SIG-M5 treated with dmso at 0.1 percent for 504 hours (cell line): ENCODE measurements at regions not wholly inside any gene's neighbourhood (a gene's known extent, or its start where the extent isn't known, plus 50 kb on each side); places are given as distances from the start of the nearest gene placed in this dataset.

Source experiments
- DNase-seq: peaks from one replicate; lab custom pipeline; 2025; ENCODE audit not compliant: unreplicated experiment; lab: John Stamatoyannopoulos, UW

DNA sequence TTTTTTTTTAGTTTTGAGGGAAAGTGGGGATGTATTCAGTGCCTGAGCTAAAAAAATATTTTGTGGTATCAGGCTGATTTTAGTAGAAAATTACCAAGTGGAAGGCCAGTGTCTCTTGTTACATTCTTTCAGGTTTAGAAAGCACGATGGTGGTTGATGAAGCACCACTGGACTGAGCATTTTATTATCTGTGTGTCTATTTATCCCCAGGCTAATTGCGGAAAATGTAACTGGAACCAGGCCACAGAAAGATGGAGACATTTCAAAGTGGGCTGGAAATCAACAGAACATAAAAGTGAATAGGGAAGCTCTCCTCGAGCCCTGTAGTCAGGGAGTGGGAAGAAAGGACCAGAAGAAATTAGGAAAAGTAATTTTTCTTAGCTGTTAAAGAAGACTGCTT lies 261.0 kb downstream of the STK31 start:
- DNase-seq: no peak

GRCh38 chr7:23972057-23972456 lies 262.0 kb downstream of the STK31 start:
- no peak for DNase-seq

DNA sequence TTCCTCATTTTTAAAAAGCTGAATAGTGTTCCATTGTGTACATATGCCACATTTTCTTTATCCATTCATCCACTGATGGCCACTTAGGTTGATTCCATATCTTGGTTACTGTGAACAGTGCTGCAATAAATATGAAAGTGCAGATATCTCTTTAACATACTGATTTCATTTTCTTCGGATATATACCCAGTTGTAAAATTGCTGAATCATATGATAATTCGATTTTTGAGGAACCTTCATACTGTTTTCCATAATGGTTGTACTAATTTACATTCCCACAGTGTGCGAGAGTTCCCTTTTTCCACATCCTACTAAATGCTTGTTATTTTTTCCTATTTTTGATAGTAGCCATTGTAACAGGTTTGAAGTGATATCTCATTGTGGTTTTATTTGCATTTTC lies 263.2 kb downstream of the STK31 start:
- DNase-seq: no peak

- DNase-seq: no peak
Measured at GRCh38 chr7:23980081-23980480, 270.1 kb downstream of the STK31 start.

DNA sequence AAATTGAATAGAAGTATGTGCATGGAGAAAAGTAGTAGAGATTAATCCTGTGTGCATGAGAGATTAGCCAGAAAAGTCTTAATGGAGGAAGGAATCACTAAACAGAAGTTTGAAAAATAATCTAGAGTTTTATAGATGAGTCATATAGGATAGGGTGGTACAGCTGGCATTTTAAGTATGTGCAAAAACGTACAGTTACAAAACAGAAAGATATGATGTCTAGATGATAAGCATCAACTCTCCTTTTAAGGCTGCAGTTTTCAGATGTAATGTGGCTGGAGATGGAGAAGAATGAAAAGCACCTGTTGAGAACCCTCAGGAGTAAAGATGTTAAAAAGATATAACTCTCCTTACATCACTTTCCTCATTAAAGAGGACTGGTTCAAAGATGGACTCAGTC lies 271.3 kb downstream of the STK31 start:
- DNase-seq: no peak

GRCh38 chr7:23981758-23982157 lies 271.7 kb downstream of the STK31 start:
- DNase-seq: no peak

GRCh38 chr7:24005517-24005916 lies 278.5 kb upstream of the NPY start:
- no peak for DNase-seq

- DNase-seq: no peak
Measured at GRCh38 chr7:24010495-24010894, 273.5 kb upstream of the NPY start.

GRCh38 chr7:24017519-24017918 lies 266.5 kb upstream of the NPY start:
- peak; percentile 77 for DNase-seq

- peak; percentile 18 for DNase-seq
Measured at GRCh38 chr7:24018331-24018730, 265.7 kb upstream of the NPY start.

DNA sequence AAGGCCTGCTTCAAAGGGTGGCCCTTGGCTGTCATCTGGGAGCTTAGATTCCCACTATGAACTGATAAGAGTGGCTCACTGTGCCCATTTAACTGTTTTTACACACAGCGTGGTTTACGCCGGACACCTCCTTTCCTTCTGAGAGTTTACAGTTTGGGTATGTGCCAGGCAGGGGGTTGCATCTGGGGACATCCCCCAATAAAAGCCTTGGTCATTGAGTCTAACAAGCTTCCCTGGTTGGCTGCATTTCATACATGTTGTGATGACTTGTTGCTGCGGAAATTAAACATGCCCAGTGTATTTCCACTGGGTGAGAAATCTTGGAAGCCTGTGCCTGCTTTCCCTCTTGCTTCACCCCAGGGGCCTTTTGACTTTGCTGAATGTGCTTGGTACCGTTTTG lies 264.1 kb upstream of the NPY start:
- no peak for DNase-seq

DNA sequence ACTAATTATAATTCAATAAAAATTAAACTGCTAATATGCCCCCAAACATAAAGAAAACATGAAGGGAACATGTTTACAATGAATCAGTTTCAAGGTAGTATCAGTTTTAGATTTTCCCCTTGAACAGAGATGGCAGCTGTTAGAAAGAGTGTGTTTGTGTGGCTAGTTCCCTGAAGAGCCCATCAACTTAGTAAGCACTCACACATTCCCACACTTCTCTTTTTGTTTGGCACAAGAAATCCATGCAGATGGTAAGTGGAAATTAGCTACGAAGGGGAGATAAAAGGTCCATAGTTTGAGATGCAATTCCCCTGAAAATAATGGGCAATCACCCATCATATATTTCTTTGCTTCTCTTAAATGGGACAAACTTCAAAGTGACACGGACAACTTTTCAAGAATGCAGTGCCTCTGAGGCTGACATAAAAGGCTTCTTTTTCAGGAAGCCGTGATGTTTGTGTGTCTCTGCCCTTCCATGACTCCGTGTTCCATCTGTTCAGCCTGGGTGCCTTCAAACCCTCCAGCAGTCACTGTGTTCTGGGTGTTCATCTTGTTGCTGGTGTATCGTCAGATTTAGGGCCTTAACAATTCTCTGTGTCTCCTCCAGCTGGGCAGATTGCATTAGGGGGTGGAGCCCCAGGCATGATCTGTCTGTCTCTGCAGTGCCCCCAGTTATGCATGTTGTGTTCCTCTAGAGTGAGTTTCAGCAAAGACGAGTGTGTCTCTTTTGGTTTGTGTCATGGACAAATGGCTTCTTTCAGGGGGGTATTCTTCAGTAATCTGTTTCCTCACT lies 259.5 kb upstream of the NPY start:
- DNase-seq: no peak

- no peak for DNase-seq
Measured at GRCh38 chr7:24025094-24025493, 258.9 kb upstream of the NPY start.

DNA sequence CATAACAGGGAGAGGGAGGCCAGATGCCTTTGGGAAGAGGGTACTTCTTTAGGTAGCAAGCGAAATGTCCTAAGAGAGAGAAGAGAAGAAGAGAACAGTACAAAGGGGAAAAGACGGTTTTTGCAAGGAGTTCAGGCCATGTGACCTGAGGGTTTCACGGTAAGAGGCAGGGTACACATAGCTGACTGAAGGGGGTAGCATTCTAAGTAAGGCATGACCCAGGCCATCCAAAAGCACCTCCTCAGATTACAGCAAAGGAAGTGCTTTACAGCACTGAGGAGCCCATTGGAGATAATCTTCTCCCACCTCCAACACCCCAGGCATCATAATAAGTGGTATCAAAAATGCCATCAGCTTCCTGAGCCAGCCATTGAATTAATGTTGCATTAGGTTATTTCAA lies 258.2 kb upstream of the NPY start:
- DNase-seq: no peak

- DNase-seq: no peak
Measured at GRCh38 chr7:24026351-24026750, 257.6 kb upstream of the NPY start.

DNA sequence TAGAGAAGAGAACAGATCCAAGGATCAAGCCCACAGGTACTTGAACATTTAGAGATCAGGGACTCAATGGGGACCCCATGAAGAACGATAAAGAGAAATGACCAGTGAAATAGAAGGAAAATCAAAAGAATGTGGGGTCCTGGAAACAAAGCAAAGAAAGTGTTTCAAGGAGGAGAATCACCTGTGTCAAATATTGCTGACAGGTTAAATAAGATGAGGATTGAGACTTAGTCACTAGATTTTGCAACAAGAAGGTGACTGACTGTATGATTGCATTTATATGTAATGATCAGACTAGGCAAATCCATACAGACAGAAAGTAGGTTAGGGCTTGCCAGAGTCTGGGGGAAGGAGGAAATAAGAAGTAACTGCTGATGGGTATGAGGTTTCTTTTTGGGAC lies 254.9 kb upstream of the NPY start:
- no peak for DNase-seq

DNA sequence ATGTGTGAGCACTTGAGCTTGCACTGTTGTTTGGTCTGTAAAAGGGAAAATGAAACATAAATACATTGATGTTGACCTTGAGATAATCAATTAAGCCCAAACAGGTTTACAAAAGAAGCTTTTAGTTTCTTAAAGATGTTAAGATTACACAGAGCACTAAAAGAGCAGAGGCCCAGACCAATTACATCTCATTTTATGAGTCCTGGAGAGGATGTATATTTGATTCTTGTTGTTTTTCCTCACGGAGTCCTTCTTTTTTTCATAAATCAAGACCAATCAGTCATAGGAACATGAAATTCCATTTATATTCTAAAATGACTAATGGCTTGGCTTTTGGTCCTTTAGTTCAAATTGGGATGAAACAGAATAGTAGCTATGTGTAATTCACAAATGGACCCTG lies 249.7 kb upstream of the NPY start:
- no peak for DNase-seq

- no peak for DNase-seq
Measured at GRCh38 chr7:24035366-24036032, 248.5 kb upstream of the NPY start.

- DNase-seq: no peak
Measured at GRCh38 chr7:24036033-24036412, 248.0 kb upstream of the NPY start.

GRCh38 chr7:24038993-24039392 lies 245.0 kb upstream of the NPY start:
- no peak for DNase-seq

DNA sequence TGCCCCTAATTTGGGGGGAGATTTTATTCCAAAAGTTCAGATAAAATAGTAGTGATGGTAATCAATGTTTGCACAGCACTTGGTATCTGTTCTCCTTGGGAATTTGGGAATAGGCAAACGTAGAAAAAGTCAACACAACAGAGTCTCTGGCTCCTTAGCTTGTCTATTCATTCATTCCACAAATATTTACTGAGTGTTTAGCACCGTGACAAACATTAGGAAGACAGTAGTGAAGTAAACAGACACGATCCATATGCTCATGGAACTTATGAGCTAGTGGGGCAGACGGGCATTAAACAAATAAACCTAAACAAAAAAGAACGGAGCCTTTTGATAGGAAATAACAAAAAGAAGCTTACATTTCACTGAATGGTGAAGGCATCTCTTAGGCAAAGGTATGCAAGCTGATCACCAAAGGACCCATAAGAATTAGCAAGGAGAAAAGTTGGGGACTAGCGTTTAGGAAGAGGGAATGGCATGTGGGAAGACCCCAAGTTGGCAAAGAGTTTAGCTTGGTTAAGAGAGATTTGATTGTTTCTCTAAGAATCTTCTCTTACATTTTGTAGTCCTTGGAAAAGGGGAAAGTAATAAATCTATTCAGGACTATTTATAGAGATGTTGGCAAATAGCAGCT lies 243.9 kb upstream of the NPY start:
- no peak for DNase-seq

- DNase-seq: no peak
Measured at GRCh38 chr7:24042028-24042427, 242.0 kb upstream of the NPY start.
